OCI-LY7 (cell line): ENCODE measurements at regions not wholly inside any gene's neighbourhood (a gene's known extent, or its start where the extent isn't known, plus 50 kb on each side); places are given as distances from the start of the nearest gene placed in this dataset.

Experiments
- BruUV-seq: library from RNA; stranded (reverse); fragments of 400-500 nt; replicated peaks from 2 replicates; lab custom pipeline; 2021; lab: Mats Ljungman, UMichigan
- CTCF ChIA-PET: fragments of 300-600 bp; sonication (Branson Sonifier 250); formaldehyde crosslinking; loops from one replicate; lab custom pipeline; 2022; ENCODE audit warnings: antibody characterized with exemption; ENCODE audit not compliant: unreplicated experiment; lab: Charles Lee
- POLR2A ChIA-PET: fragments of 300-600 bp; sonication (Branson Sonifier 250); formaldehyde crosslinking; loops from one replicate; lab custom pipeline; 2022; ENCODE audit warnings: antibody characterized with exemption; lab: Charles Lee
- DNase-seq: peaks from one replicate; pipeline ENCODE4 v3.0.0-alpha.2; 2015; ENCODE audit warnings: low spot score
- H2AFZ ChIP-seq: fragments of 200-600 bp; sonication (generic), shearing (Covaris generic); 2 replicates; pipeline ENCODE4 v1.6.1; 2014; ENCODE audit warnings: mild to moderate bottlenecking, antibody characterized with exemption, low read length, moderate library complexity
- H3K27ac ChIP-seq: fragments of 200-600 bp; sonication (generic); 2 replicates; pipeline ENCODE4 v1.5.1; 2014; ENCODE audit warnings: mixed run types, low read depth, mild to moderate bottlenecking, moderate library complexity, low read length, inconsistent platforms; ENCODE audit not compliant: poor library complexity, severe bottlenecking
- H3K36me3 ChIP-seq: fragments of 200-600 bp; sonication (generic); 2 replicates; pipeline ENCODE4 v1.6.1; 2014; ENCODE audit warnings: mild to moderate bottlenecking, antibody characterized with exemption, low read length, moderate library complexity, mixed read lengths; ENCODE audit not compliant: insufficient read depth
- H3K4me1 ChIP-seq: fragments of 200-600 bp; sonication (generic); 2 replicates; pipeline ENCODE4 v1.5.1; 2014; ENCODE audit warnings: mild to moderate bottlenecking, low read length; ENCODE audit not compliant: insufficient read depth, poor library complexity, severe bottlenecking
- H3K4me2 ChIP-seq: fragments of 200-600 bp; sonication (generic); 2 replicates; pipeline ENCODE4 v1.6.1; 2014; ENCODE audit warnings: mild to moderate bottlenecking, low read length
- H3K4me3 ChIP-seq: fragments of 200-600 bp; sonication (generic); 2 replicates; pipeline ENCODE4 v1.5.1; 2014; ENCODE audit warnings: mild to moderate bottlenecking, low read depth, low read length; ENCODE audit not compliant: poor library complexity, severe bottlenecking
- H3K79me2 ChIP-seq: fragments of 200-600 bp; sonication (generic); 2 replicates; pipeline ENCODE4 v1.6.1; 2016; ENCODE audit warnings: low read depth, mild to moderate bottlenecking, low read length, moderate library complexity, mixed read lengths; ENCODE audit not compliant: insufficient read depth
- H3K9me2 ChIP-seq: fragments of 200-600 bp; sonication (generic); 2 replicates; pipeline ENCODE4 v1.6.1; 2016; ENCODE audit warnings: mild to moderate bottlenecking, low read length, mixed read lengths; ENCODE audit not compliant: insufficient read depth
- H3K9me3 ChIP-seq: fragments of 200-600 bp; sonication (generic); 2 replicates; pipeline ENCODE4 v1.6.1; 2014; ENCODE audit warnings: mild to moderate bottlenecking, mixed run types, low read length, mixed read lengths
- H4K20me1 ChIP-seq: fragments of 200-600 bp; sonication (generic); 2 replicates; pipeline ENCODE4 v1.6.1; 2014; ENCODE audit warnings: mild to moderate bottlenecking, antibody characterized with exemption, low read length, moderate library complexity, mixed read lengths; ENCODE audit not compliant: insufficient read depth
- EZH2phosphoT487 ChIP-seq: fragments of 200-600 bp; sonication (generic); IDR thresholded peaks from 2 replicates; pipeline ENCODE4 v1.6.1; 2018; ENCODE audit warnings: low read depth, borderline replicate concordance, mild to moderate bottlenecking, mixed run types, antibody characterized with exemption, low read length, moderate library complexity, mixed read lengths
- intact Hi-C: fragments of 100-400 bp; cut with micrococcal nuclease; formaldehyde crosslinking; loops from one replicate; pipeline ENCODE4 v1.10.0; 2022; ENCODE audit not compliant: unreplicated experiment
- TF ChIP-seq, protein P1 (sequence below): fragments of 200-600 bp; sonication (generic); conservative IDR thresholded peaks from 2 replicates; pipeline ENCODE4 v1.5.1; 2014; ENCODE audit warnings: mild to moderate bottlenecking, antibody characterized with exemption, low read length, moderate library complexity, mixed read lengths

DNA sequence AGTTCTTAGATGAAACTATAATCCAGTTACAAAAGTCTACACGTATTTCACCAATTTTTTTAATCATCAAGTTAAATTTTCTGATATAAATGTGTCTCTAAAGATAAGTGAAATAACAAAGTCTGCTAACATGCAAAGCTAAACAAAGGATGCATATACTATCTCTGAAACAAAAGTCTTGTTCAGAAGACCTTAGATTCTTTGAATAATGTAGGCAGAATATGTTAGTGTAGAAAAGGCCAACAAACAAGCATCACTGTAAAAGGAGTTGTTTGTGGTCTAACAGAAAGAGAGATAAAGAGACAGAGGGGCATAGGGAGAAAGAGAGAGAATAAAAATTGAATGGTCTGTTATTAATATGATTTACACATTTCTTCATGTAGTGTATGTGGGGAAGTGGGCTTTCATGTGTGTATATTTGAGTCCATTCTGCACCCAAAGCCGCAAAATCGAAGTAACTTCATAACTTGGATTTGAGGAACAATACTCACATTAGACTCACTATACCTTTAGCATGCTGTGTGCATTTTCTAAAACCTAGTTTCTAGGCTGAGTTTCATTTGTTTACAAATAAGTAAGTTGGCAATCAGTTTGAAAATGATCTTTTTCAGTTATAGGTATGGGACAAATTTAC, 734.8 kb upstream of the REG3G start:
- DNase-seq, result no peak
- Histone ChIP-seq H3K9me3 (no peaks in the 10 kb centered on the region), H4K20me1 (no peaks in the 10 kb centered on the region), H3K36me3 (no peaks in the 10 kb centered on the region), H2AFZ (no peak overlapping the region), H3K79me2 (no peaks in the 10 kb centered on the region), H3K4me3 (no peak overlapping the region), H3K27ac (no peak overlapping the region), H3K4me1 (no peaks in the 10 kb centered on the region), H3K4me2 (no peak overlapping the region), H3K9me2 (no peaks in the 10 kb centered on the region)
- TF ChIP-seq, protein P1, sequence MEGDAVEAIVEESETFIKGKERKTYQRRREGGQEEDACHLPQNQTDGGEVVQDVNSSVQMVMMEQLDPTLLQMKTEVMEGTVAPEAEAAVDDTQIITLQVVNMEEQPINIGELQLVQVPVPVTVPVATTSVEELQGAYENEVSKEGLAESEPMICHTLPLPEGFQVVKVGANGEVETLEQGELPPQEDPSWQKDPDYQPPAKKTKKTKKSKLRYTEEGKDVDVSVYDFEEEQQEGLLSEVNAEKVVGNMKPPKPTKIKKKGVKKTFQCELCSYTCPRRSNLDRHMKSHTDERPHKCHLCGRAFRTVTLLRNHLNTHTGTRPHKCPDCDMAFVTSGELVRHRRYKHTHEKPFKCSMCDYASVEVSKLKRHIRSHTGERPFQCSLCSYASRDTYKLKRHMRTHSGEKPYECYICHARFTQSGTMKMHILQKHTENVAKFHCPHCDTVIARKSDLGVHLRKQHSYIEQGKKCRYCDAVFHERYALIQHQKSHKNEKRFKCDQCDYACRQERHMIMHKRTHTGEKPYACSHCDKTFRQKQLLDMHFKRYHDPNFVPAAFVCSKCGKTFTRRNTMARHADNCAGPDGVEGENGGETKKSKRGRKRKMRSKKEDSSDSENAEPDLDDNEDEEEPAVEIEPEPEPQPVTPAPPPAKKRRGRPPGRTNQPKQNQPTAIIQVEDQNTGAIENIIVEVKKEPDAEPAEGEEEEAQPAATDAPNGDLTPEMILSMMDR, result no peak
- TF ChIP-seq EZH2phosphoT487, result no peak
- no TSS peak for BruUV-seq
- ChIA-PET CTCF (no interaction called here), POLR2A (no interaction called here)
- intact Hi-C loops, result no loop called here

DNA sequence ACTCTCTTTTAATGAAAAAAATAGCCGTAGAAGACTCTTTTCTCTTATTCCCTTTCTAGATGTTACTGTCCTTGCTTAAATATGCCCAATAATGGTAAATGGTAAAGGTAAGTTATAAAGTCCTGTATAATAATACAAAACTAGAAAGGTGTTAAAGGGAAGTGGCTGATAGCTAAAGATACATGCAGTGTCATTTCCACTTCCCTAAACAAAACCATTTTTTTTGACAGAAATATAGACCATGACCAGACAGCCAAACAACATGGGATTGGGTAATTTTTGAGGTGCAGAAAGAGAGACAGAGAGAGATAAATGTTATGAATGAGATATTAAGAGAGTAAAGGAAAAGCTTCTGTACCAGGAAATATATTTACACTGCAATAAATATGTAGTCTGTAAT, 731.7 kb upstream of the REG3G start:
- BruUV-seq, result no TSS peak
- CTCF ChIA-PET, result no interaction called here
- Histone ChIP-seq H3K4me1 (no peaks in the 10 kb centered on the region), H3K4me3 (no peak overlapping the region), H2AFZ (no peak overlapping the region), H3K36me3 (no peaks in the 10 kb centered on the region), H3K9me2 (no peaks in the 10 kb centered on the region), H3K4me2 (no peak overlapping the region), H3K27ac (no peak overlapping the region), H3K79me2 (no peaks in the 10 kb centered on the region), H4K20me1 (no peaks in the 10 kb centered on the region), H3K9me3 (no peaks in the 10 kb centered on the region)
- intact Hi-C loops, result no loop called here
- POLR2A ChIA-PET, result interaction anchor here (1.0 kb wide), 2 partner anchors 14 to 31 kb away, joined by 3 to 4 read pairs; no protein-coding TSS in a partner anchor
- TF ChIP-seq, protein P1, result no peak
- no peak for TF ChIP-seq EZH2phosphoT487
- no peak for DNase-seq

DNA sequence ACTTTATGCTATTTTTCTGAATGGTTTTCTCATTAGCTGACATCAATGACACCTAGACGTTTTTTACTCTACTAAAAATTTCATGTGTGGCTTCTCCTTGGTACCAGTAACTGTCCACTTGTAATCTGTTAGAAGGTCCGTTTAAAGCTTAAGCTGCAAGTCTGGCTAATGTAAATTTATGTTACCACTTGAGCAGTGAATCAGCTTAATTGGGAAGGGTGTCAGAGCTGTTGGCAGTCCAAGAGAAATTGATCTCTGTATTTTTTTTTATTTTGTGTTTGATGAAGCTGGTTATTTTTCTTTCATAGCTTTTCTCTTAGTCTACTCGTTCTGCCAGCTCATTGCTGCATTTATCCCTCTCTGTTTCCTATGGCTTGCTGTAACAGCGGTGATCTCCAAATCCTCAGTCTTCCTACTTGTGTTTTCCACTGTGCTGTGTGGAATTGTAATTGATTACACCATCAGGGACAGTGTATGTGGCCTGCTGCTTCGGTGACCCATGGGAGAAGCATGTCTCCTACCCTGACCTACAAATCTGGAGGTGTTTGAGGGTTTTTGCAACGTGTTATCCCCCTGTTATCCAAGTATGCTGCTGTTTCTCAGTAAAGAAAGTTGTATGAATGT, 724.2 kb upstream of the REG3G start:
- intact Hi-C loops, result no loop called here
- Histone ChIP-seq H3K9me3 (no peaks in the 10 kb centered on the region), H4K20me1 (no peaks in the 10 kb centered on the region), H3K79me2 (no peaks in the 10 kb centered on the region), H2AFZ (no peak overlapping the region), H3K4me1 (no peaks in the 10 kb centered on the region), H3K9me2 (no peaks in the 10 kb centered on the region), H3K4me3 (no peak overlapping the region), H3K27ac (no peak overlapping the region), H3K4me2 (no peak overlapping the region), H3K36me3 (no peaks in the 10 kb centered on the region)
- no TSS peak for BruUV-seq
- no peak for TF ChIP-seq EZH2phosphoT487
- TF ChIP-seq, protein P1, result no peak
- POLR2A ChIA-PET, result no interaction called here
- CTCF ChIA-PET, result no interaction called here
- no peak for DNase-seq
